GM18858 (cell line): ENCODE measurements at regions not wholly inside any gene's neighbourhood (a gene's known extent, or its start where the extent isn't known, plus 50 kb on each side); places are given as distances from the start of the nearest gene placed in this dataset.
"Not testable (repeated sequence)": the region's sequence is repeated elsewhere in the genome, so short reads cannot be mapped to it uniquely, and the experiment has no call there.

Experiments used
- ATAC-seq: cut with Tn5 transposase; IDR thresholded peaks from one replicate; pipeline ENCODE4 v1.9.1; 2021; ENCODE audit not compliant: unreplicated experiment

DNA sequence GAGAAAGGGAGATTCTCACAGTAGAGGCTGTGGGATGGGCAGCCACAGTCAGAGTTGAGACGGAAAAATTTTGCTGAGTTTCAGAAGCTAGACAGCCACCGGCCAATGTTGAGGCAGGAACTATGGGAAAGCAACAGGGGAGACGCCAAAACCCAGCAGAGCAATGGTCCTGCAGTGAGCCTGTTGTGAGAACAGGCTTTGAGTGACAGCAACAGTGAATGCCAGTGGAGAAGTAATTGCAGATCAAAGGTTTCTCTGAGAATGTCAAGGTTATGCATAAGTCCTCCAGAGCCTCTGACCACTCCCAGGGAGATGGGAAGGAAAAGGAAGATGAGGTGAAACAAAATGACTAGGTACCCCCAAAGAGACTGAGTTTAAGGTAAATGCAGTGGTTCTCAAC is 54.2 kb upstream of the DAAM1 start:
- no peak for ATAC-seq

DNA sequence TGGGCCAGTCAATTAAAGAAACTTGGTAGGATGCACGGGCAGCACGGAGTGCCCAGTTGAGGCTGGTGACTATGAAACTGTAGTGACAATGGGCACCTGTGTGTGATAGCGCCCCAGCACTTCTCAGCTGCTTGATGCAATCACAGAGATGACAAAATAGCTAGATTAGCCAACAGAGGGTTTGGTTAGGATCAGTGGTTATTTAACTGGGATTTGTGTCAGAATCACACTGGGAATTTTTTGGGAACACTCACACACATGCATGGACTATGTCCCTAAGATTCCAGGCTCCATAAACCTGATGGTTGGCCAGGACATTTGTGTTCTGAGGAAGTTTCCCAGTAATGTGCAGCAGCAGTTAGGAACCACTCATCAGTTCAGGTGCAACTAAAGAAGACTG is 51.2 kb upstream of the DAAM1 start:
- ATAC-seq = no peak

DNA sequence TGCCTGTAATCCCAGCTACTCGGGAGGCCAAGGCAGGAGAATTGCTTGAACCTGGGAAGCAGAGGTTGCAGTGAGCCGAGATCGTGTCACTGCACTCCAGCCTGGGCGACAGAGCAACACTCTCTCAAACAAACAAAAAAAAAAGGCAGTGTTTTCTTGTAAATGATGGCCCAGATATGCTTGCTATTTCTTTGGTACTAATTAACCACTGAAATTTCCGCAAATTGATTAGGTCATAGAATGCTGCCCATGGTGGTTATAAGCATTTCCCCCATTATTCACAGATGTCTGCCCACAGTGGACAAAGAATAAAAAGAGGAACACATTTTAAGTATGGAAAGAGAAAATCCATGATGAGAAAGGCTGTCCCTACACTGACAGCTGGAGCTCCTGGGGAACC is 49.9 kb upstream of the DAAM1 start:
- ATAC-seq = not testable (repeated sequence)
